ENCODE measurements at regions not wholly inside any gene's neighbourhood (a gene's known extent, or its start where the extent isn't known, plus 50 kb on each side); places are given as distances from the start of the nearest gene placed in this dataset.

- no peak for DNase-seq (ENCODE audit: low read depth)
- TF ChIP-seq, protein P1, sequence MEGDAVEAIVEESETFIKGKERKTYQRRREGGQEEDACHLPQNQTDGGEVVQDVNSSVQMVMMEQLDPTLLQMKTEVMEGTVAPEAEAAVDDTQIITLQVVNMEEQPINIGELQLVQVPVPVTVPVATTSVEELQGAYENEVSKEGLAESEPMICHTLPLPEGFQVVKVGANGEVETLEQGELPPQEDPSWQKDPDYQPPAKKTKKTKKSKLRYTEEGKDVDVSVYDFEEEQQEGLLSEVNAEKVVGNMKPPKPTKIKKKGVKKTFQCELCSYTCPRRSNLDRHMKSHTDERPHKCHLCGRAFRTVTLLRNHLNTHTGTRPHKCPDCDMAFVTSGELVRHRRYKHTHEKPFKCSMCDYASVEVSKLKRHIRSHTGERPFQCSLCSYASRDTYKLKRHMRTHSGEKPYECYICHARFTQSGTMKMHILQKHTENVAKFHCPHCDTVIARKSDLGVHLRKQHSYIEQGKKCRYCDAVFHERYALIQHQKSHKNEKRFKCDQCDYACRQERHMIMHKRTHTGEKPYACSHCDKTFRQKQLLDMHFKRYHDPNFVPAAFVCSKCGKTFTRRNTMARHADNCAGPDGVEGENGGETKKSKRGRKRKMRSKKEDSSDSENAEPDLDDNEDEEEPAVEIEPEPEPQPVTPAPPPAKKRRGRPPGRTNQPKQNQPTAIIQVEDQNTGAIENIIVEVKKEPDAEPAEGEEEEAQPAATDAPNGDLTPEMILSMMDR (IDR thresholded peaks at IDR 0.05; ENCODE audit: insufficient read depth, low read depth, low read length) = no peak
- no peaks in the 10 kb centered on the region for H3K27me3 ChIP-seq (ENCODE audit: control insufficient read depth, insufficient read depth, low read length)
- H3K36me3 ChIP-seq (ENCODE audit: control insufficient read depth, insufficient read depth, low read length) = no peaks in the 10 kb centered on the region
- ChIA-PET CTCF (no interaction called here), POLR2A (no interaction called here)
- H3K4me3 ChIP-seq (ENCODE audit: low read depth, low read length) = no peak overlapping the region
These were observed 492.4 kb upstream of the STEAP1 start for GRCh38 chr7:89661876-89662275.

DNA sequence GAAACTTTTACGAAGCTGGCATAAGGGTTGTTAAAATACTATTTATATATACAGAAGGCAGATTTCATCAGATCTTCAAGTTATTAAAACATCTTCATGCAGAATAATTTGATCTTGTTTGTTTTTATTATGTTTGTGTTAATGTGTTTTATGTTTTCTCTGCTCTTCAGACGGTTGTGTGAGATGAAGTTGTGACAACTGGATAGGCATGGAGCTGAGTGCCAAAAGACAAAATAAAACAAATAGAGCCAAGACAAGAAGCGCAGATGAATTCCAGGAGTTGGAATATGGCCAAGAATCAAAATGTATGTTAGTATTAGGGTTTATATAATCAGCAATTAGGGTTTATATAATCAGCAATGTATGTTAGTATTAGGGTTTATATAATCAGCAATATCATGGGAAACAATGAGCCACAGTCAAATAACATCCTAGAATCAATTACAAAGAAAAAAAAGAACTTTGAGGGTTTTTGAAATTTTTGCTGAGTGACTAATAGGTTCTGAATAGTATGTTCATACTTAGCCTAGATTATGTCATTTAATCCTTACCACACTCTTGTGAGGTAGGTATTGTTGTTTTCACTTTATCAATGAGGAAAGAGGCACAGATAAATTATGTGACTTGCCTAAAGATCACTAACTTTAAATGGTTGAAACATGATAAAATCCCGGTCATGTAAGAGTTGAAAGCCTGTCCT lies 488.0 kb upstream of the STEAP1 start:
- DNase-seq (ENCODE audit: low read depth) = no peak
- CTCF ChIA-PET = interaction anchor here (1.2 kb wide), 1 partner anchor 10 kb away, joined by 3 read pairs; no protein-coding TSS in a partner anchor
- TF ChIP-seq, protein P1 (IDR thresholded peaks at IDR 0.05; ENCODE audit: insufficient read depth, low read depth, low read length) = no peak
- Histone ChIP-seq H3K4me3 (ENCODE audit: low read depth, low read length) (no peak overlapping the region), H3K27me3 (ENCODE audit: control insufficient read depth, insufficient read depth, low read length) (no peaks in the 10 kb centered on the region), H3K36me3 (ENCODE audit: control insufficient read depth, insufficient read depth, low read length) (no peaks in the 10 kb centered on the region)
- POLR2A ChIA-PET = no interaction called here

- Histone ChIP-seq H3K4me3 (ENCODE audit: low read depth, low read length) (no peak overlapping the region), H3K36me3 (ENCODE audit: control insufficient read depth, insufficient read depth, low read length) (no peaks in the 10 kb centered on the region), H3K27me3 (ENCODE audit: control insufficient read depth, insufficient read depth, low read length) (no peaks in the 10 kb centered on the region)
- ChIA-PET CTCF (no interaction called here), POLR2A (no interaction called here)
- TF ChIP-seq, protein P1 (IDR thresholded peaks at IDR 0.05; ENCODE audit: insufficient read depth, low read depth, low read length) = no peak
- DNase-seq (ENCODE audit: low read depth) = no peak
These were observed 474.1 kb upstream of the STEAP1 start for GRCh38 chr7:89680161-89680560.

- H3K4me3 ChIP-seq (ENCODE audit: low read depth, low read length) = no peak overlapping the region
- TF ChIP-seq, protein P1 (IDR thresholded peaks at IDR 0.05; ENCODE audit: insufficient read depth, low read depth, low read length) = no peak
- CTCF ChIA-PET = no interaction called here
- H3K27me3 ChIP-seq (ENCODE audit: control insufficient read depth, insufficient read depth, low read length) = no peaks in the 10 kb centered on the region
- POLR2A ChIA-PET = no interaction called here
- H3K36me3 ChIP-seq (ENCODE audit: control insufficient read depth, insufficient read depth, low read length) = no peaks in the 10 kb centered on the region
- no peak for DNase-seq (ENCODE audit: low read depth)
These were observed 472.8 kb upstream of the STEAP1 start for GRCh38 chr7:89681448-89681847.

- TF ChIP-seq, protein P1 (IDR thresholded peaks at IDR 0.05; ENCODE audit: insufficient read depth, low read depth, low read length) = no peak
- ChIA-PET CTCF (interaction anchor here (1.1 kb wide), 1 partner anchor 52 kb away, joined by 3 read pairs; no protein-coding TSS in a partner anchor), POLR2A (no interaction called here)
These were observed 469.0 kb upstream of the STEAP1 start for GRCh38 chr7:89685287-89685686.

More at GRCh38 chr7:89685287-89685686, 469.0 kb upstream of the STEAP1 start:
- H3K27me3 ChIP-seq (ENCODE audit: control insufficient read depth, insufficient read depth, low read length) = no peaks in the 10 kb centered on the region
- H3K36me3 ChIP-seq (ENCODE audit: control insufficient read depth, insufficient read depth, low read length) = no peaks in the 10 kb centered on the region
- H3K4me3 ChIP-seq (ENCODE audit: low read depth, low read length) = no peak overlapping the region
- DNase-seq (ENCODE audit: low read depth) = no peak
